Uterus (tissue), 3 donors: ENCODE measurements at regions not wholly inside any gene's neighbourhood (a gene's known extent, or its start where the extent isn't known, plus 50 kb on each side); places are given as distances from the start of the nearest gene placed in this dataset.
"Not testable (repeated sequence)": the region's sequence is repeated elsewhere in the genome, so short reads cannot be mapped to it uniquely, and the experiment has no call there.

ENCODE experiments used
- DNase-seq, 2 donors: peaks; one replicate each; pipeline ENCODE4 v3.0.0-alpha.2; 2019 to 2020
- H3K27ac ChIP-seq, 2 donors: fragments of 200-600 bp; sonication (generic); 1 replicate in 1 of 2; 2 replicates in 1 of 2; pipeline ENCODE4 v1.5.1; 2016 to 2018
- H3K27me3 ChIP-seq, 2 donors: fragments of 200-600 bp; sonication (generic); one replicate each; pipeline ENCODE4 v1.5.1; 2018 to 2019; ENCODE audit warnings: control low read depth in 1 of 2
- H3K36me3 ChIP-seq, 2 donors: fragments of 200-600 bp; sonication (generic); one replicate each; pipeline ENCODE4 v1.5.1; 2019; ENCODE audit warnings: control low read depth in 1 of 2
- H3K4me1 ChIP-seq, 2 donors: fragments of 200-600 bp; sonication (generic); one replicate each; pipeline ENCODE4 v1.5.1; 2018 to 2019; ENCODE audit warnings: control low read depth in 1 of 2
- H3K4me3 ChIP-seq, 2 donors: fragments of 200-600 bp; sonication (generic); 1 replicate in 1 of 2; 2 replicates in 1 of 2; pipeline ENCODE4 v1.5.1; 2018 to 2019; ENCODE audit warnings: mild to moderate bottlenecking in 1 of 2
- H3K9me3 ChIP-seq, 2 donors: fragments of 200-600 bp; sonication (generic); one replicate each; pipeline ENCODE4 v1.5.1; 2019; ENCODE audit warnings: control low read depth in 1 of 2
- POLR2A ChIP-seq, 2 donors: fragments of 450-650 bp; IDR thresholded peaks; one replicate each; pipeline ENCODE4 v1.6.1; 2016; ENCODE audit warnings: antibody characterized with exemption in 2 of 2, mild to moderate bottlenecking in 1 of 2, moderate library complexity in 1 of 2
- intact Hi-C: fragments of 100-400 bp; cut with DNase I; formaldehyde crosslinking; loops from one replicate; pipeline ENCODE4 v1.15.1; 2023; ENCODE audit warnings: low total_unique reads
- TF ChIP-seq, protein P1 (sequence below), 4 experiments: fragments of 200-600 bp in 2 of 4; fragments of 450-650 bp in 2 of 4; sonication (generic) in 2 of 4; IDR thresholded peaks; one replicate each; pipeline ENCODE4 v1.5.1; 2016 to 2019; ENCODE audit warnings: antibody characterized with exemption in 4 of 4, mild to moderate bottlenecking in 2 of 4, moderate library complexity in 1 of 4
- donor health status: DM: yes; HTN: yes; CAD: no.

DNA sequence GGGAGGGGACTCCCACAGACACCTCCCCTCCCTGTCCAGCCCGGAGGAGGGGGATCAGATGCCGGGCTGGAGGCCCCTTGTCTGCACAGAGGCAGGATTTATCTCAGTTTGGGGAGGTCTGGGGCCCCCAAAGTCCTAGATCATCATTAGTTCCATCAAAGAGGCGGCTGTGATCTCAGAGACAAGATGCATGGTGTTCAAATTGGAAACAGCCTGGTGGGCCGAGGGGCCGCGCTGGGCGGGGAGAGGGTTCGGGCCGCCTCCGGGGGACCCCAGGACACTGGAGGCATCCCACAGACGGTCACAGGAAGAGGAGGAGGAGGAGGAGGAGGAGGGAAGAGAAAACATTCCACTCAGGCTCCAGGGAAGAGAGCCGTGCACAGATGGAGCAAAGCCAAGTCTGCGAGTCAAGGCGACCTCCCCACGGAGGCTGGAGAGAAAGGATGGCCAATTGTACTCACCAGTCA is 69.5 kb upstream of the CUX1 start:
- H3K27me3 ChIP-seq: no peaks in the 10 kb centered on the region
- no peak overlapping the region for H3K4me3 ChIP-seq
- no peaks in the 10 kb centered on the region for H3K9me3 ChIP-seq
- H3K4me1 ChIP-seq: no peaks in the 10 kb centered on the region
- TF ChIP-seq, protein P1, sequence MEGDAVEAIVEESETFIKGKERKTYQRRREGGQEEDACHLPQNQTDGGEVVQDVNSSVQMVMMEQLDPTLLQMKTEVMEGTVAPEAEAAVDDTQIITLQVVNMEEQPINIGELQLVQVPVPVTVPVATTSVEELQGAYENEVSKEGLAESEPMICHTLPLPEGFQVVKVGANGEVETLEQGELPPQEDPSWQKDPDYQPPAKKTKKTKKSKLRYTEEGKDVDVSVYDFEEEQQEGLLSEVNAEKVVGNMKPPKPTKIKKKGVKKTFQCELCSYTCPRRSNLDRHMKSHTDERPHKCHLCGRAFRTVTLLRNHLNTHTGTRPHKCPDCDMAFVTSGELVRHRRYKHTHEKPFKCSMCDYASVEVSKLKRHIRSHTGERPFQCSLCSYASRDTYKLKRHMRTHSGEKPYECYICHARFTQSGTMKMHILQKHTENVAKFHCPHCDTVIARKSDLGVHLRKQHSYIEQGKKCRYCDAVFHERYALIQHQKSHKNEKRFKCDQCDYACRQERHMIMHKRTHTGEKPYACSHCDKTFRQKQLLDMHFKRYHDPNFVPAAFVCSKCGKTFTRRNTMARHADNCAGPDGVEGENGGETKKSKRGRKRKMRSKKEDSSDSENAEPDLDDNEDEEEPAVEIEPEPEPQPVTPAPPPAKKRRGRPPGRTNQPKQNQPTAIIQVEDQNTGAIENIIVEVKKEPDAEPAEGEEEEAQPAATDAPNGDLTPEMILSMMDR (IDR thresholded peaks at IDR 0.05): no peak
- no peak for TF ChIP-seq POLR2A (IDR thresholded peaks at IDR 0.05)
- no peak for DNase-seq
- no peak overlapping the region for H3K27ac ChIP-seq
- intact Hi-C loops: loop anchor here (10.0 kb wide), 1 partner anchor 57 kb away; no protein-coding TSS in a partner anchor
- no peaks in the 10 kb centered on the region for H3K36me3 ChIP-seq

DNA sequence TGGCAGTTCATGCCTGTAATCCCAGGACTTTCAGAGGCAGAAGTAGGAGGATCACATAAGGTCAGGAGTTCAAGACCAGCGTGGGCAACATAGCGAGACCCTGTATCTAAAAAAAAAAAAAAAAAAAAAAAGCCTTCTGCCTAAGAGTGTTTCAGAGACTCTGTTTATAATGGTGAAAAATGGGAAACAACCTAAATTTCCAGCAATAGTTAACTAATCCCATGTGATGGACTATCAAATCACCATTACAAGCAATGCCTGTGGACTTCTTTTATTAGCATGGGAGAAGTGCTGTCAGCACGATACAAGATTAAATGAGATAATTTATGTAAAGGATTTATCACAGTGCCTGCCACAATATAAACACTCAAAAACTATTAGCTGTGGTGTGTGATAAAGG is 67.5 kb upstream of the CUX1 start:
- Histone ChIP-seq H3K27ac (no peak overlapping the region), H3K4me1 (no peaks in the 10 kb centered on the region), H3K9me3 (no peaks in the 10 kb centered on the region), H3K4me3 (no peak overlapping the region), H3K27me3 (no peaks in the 10 kb centered on the region), H3K36me3 (no peaks in the 10 kb centered on the region)
- TF ChIP-seq, protein P1 (IDR thresholded peaks at IDR 0.05): no peak
- TF ChIP-seq POLR2A (IDR thresholded peaks at IDR 0.05): no peak
- intact Hi-C loops: loop anchor here (10.0 kb wide), 1 partner anchor 55 kb away; no protein-coding TSS in a partner anchor
- no peak for DNase-seq

DNA sequence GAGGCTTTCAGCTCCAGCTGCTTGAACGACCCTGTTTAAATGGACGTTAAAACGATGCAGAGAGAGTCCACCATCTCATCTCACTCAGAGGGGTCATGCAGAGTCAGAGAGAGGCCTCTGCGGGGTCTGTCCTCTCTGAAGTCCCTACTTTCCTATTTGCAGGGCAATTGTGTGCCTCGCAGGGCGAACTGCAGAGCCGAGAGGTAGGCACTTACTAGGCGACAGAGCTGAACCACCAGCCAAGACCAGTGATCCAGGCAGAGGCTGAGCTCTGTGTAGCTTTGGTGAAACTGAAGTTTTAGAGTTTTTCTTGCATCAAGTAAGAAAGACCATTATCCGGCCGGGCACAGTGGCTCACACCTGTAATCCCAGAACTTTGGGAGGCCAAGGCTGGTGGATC is 64.1 kb upstream of the CUX1 start:
- no peak overlapping the region for H3K27ac ChIP-seq
- H3K27me3 ChIP-seq: no peaks in the 10 kb centered on the region
- H3K9me3 ChIP-seq: no peaks in the 10 kb centered on the region
- DNase-seq: no peak
- H3K4me1 ChIP-seq: no peaks in the 10 kb centered on the region
- no peak for TF ChIP-seq POLR2A (IDR thresholded peaks at IDR 0.05)
- TF ChIP-seq, protein P1 (IDR thresholded peaks at IDR 0.05): no peak
- H3K36me3 ChIP-seq: no peaks in the 10 kb centered on the region
- intact Hi-C loops: no loop called here
- H3K4me3 ChIP-seq: no peak overlapping the region

DNA sequence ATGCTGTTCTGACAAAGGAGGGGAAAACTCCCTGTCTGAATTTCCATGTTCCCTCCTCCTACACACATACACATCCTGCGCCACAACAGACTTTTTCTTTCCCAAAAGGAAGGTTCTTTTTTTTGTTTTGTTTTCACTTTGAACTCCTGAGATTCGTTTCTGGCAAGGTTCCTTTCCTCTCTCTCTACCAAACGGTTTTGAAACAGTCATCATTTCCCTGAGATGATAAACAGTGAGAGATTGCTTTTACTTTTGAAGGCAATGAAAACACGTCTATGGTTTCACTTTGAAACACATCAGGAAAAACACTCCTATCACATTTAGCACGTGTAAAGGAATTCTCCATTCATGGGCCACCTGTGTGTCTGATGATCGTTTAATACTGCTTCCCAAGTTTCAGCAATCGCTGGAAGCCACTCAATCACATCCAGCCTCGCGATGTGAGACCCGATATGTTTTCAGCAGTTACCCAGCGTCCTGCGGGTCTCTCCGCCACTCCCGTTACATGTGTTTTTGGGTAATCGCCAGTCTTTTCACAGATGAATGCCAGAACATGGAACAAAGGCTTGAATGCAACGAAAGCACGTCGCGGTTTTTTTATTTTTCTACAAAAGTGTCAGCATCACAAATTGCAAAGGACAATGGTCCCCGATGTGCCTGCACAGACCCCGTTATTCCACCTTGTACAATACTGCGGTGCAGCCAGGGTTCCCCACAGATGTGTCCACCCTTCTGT is 62.8 kb upstream of the CUX1 start:
- no peaks in the 10 kb centered on the region for H3K9me3 ChIP-seq
- peak overlapping the region; percentile 52 to 62 for H3K27ac ChIP-seq
- peak overlapping the region; percentile 37 to 43 for H3K4me3 ChIP-seq
- no peaks in the 10 kb centered on the region for H3K4me1 ChIP-seq
- H3K36me3 ChIP-seq: no peaks in the 10 kb centered on the region
- no peaks in the 10 kb centered on the region for H3K27me3 ChIP-seq
- DNase-seq: peak; percentile 25 to 28
- intact Hi-C loops: no loop called here
- TF ChIP-seq, protein P1 (IDR thresholded peaks at IDR 0.05): no peak
- TF ChIP-seq POLR2A (IDR thresholded peaks at IDR 0.05): no peak

DNA sequence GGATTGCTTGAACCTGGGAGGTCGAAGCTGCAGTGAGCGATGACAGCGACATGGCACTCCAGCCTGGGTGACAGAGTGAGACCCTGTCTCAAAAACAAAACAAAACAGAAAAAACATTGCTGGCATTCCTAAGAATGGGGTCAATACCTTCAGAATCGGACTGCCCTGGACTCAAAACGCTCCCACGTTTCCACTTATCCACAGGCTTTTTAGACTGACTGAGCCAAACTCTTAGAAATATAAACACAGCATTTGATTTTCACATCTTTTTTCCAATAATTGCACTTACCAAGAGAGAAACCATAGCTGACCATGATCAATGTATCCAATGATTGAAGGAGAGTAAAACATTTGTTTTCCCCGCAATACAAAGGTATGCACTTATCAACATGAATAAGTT is 59.5 kb upstream of the CUX1 start:
- intact Hi-C loops: no loop called here
- Histone ChIP-seq H3K9me3 (no peaks in the 10 kb centered on the region), H3K27me3 (no peaks in the 10 kb centered on the region), H3K4me1 (no peaks in the 10 kb centered on the region), H3K36me3 (no peaks in the 10 kb centered on the region), H3K27ac (no peak overlapping the region), H3K4me3 (no peak overlapping the region)
- TF ChIP-seq POLR2A (IDR thresholded peaks at IDR 0.05): no peak
- TF ChIP-seq, protein P1 (IDR thresholded peaks at IDR 0.05): no peak
- DNase-seq: no peak

DNA sequence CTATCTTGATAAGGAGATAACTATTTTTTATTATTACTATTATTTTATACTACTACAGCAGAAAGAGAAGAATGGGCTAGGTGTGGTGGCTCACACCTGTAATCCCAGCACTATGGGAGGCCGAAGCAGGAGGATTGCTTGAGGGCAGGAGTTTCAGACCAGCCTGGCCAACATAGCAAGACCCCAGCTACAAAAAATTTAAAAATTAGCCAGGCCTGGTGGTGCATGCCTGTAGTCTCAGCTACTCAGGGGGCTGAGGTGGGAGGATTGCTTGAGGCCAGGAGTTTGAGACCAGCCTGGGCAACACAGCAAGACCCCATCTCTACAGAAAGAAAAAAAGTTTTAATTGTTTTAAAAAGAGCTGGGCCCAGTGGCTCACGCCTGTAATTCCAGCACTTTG is 58.9 kb upstream of the CUX1 start:
- H3K27ac ChIP-seq, H3K27me3 ChIP-seq, H3K9me3 ChIP-seq, H3K4me3 ChIP-seq, DNase-seq, H3K4me1 ChIP-seq, H3K36me3 ChIP-seq, intact Hi-C loops: not testable (repeated sequence)
